ENCODE measurements at regions not wholly inside any gene's neighbourhood (a gene's known extent, or its start where the extent isn't known, plus 50 kb on each side); places are given as distances from the start of the nearest gene placed in this dataset.

GRCh38 chr11:116465056-116465455 lies 307.7 kb downstream of the BUD13 start:
- no peak for TF ChIP-seq CTCF (IDR thresholded peaks at IDR 0.05)
- no peak for TF ChIP-seq POLR2A (IDR thresholded peaks at IDR 0.05)
